ENCODE measurements at regions not wholly inside any gene's neighbourhood (a gene's known extent, or its start where the extent isn't known, plus 50 kb on each side); places are given as distances from the start of the nearest gene placed in this dataset.

- Histone ChIP-seq H3K27me3 (no peaks in the 10 kb centered on the region), H3K27ac (no peak overlapping the region), H3K9me3 (replicated peaks in 1 of 3) (no peaks in the 10 kb centered on the region), H3K4me3 (no peak overlapping the region), H3K4me1 (replicated peaks in 1 of 2) (no peaks in the 10 kb centered on the region), H3K36me3 (replicated peaks in 1 of 2) (no peaks in the 10 kb centered on the region)
- intact Hi-C loops (cut with DNase I) = no loop called here
- TF ChIP-seq POLR2A (IDR thresholded peaks at IDR 0.05) (no peak), CTCF (IDR thresholded peaks at IDR 0.05) (no peak)
- peak in 2 of 7 donors; percentile 21 to 24 for DNase-seq
- WGBS, 4 donors = 41 to 64% (median 52%) methylated on average over 3 to 6 of the region's 6 CpGs
These were observed 687.4 kb upstream of the ID2 start for GRCh38 chr2:7994397-7994951.

- H3K36me3 ChIP-seq (replicated peaks in 1 of 2) = no peaks in the 10 kb centered on the region
- no peaks in the 10 kb centered on the region for H3K4me1 ChIP-seq (replicated peaks in 1 of 2)
- no peaks in the 10 kb centered on the region for H3K27me3 ChIP-seq
- no peak overlapping the region for H3K27ac ChIP-seq
- H3K9me3 ChIP-seq (replicated peaks in 1 of 3) = no peaks in the 10 kb centered on the region
- no peak for DNase-seq
- intact Hi-C loops (cut with DNase I) = no loop called here
- TF ChIP-seq CTCF (IDR thresholded peaks at IDR 0.05) (no peak), POLR2A (IDR thresholded peaks at IDR 0.05) (no peak)
- H3K4me3 ChIP-seq = no peak overlapping the region
- WGBS, 4 donors = 81 to 94% (median 87%) methylated on average over 2 of the region's 2 CpGs
These were observed 684.6 kb upstream of the ID2 start for GRCh38 chr2:7997279-7997678.

GRCh38 chr2:7999683-8000476 lies 682.0 kb upstream of the ID2 start:
- H3K27me3 ChIP-seq = no peaks in the 10 kb centered on the region
- no peaks in the 10 kb centered on the region for H3K9me3 ChIP-seq (replicated peaks in 1 of 3)
- no peaks in the 10 kb centered on the region for H3K36me3 ChIP-seq (replicated peaks in 1 of 2)
- H3K4me1 ChIP-seq (replicated peaks in 1 of 2) = peaks cover 5 to 18% of the 10 kb centered on the region in 2 donors
- DNase-seq = peak; percentile 51 to 86 (median 76)
- intact Hi-C loops (cut with DNase I) = no loop called here
- WGBS, 4 donors = 68 to 83% (median 72%) methylated on average over 10 to 11 of the region's 11 CpGs
- no peak overlapping the region for H3K4me3 ChIP-seq
- no peak for TF ChIP-seq POLR2A (IDR thresholded peaks at IDR 0.05)
- TF ChIP-seq CTCF (IDR thresholded peaks at IDR 0.05) = no peak
- no peak overlapping the region for H3K27ac ChIP-seq

GRCh38 chr2:8000870-8001269 lies 681.0 kb upstream of the ID2 start:
- no peak overlapping the region for H3K27ac ChIP-seq
- no peak overlapping the region for H3K4me3 ChIP-seq
- H3K9me3 ChIP-seq (replicated peaks in 1 of 3) = no peaks in the 10 kb centered on the region
- H3K4me1 ChIP-seq (replicated peaks in 1 of 2) = peaks cover 5 to 19% of the 10 kb centered on the region in 2 donors
- WGBS, 4 donors = 88 to 100% (median 98%) methylated on average over 1 of the region's 1 CpG
- no peaks in the 10 kb centered on the region for H3K27me3 ChIP-seq
- H3K36me3 ChIP-seq (replicated peaks in 1 of 2) = no peaks in the 10 kb centered on the region
- no peak for DNase-seq
- TF ChIP-seq CTCF (IDR thresholded peaks at IDR 0.05) (peak in 1 of 6 experiments; percentile 6), POLR2A (IDR thresholded peaks at IDR 0.05) (no peak)
- intact Hi-C loops (cut with DNase I) = no loop called here

Measured in adrenal gland (tissue), 9 donors.